K562 (cell line): ENCODE measurements at regions not wholly inside any gene's neighbourhood (a gene's known extent, or its start where the extent isn't known, plus 50 kb on each side); places are given as distances from the start of the nearest gene placed in this dataset.

ENCODE experiments used
- CTCF ChIP-seq, 3 experiments: IDR thresholded peaks in 2 of 3; conservative IDR thresholded peaks in 1 of 3; 2 replicates each; pipeline ENCODE4 v1.5.1; 2011 to 2012; ENCODE audit warnings: low read length in 3 of 3, mild to moderate bottlenecking in 3 of 3, control low read depth in 2 of 3, improper control_type of control experiment in 1 of 3, inconsistent platforms in 1 of 3, low read depth in 1 of 3, mixed read lengths in 1 of 3, moderate library complexity in 1 of 3; ENCODE audit not compliant: insufficient read depth in 2 of 3
- ZBTB26 ChIP-seq: fragments of 450-650 bp; formaldehyde crosslinking; IDR thresholded peaks from 2 replicates; pipeline ENCODE4 v1.4.0; 2022; ENCODE audit warnings: missing genetic modification characterization

- TF ChIP-seq ZBTB26 (CRISPR knock-in tag) (no peak), CTCF (IDR thresholded peaks at IDR 0.05 in 2 of 3, conservative IDR thresholded peaks at IDR 0.05 in 1 of 3; ENCODE audit: insufficient read depth in 2 of 3, low read depth in 1 of 3, low read length in 3 of 3) (no peak)
Measured at GRCh38 chr5:90274216-90274615, 135.3 kb downstream of the CETN3 start.
